Stimulated activated CD4-positive, alpha-beta T cell treated with anti-CD3 and anti-CD28 coated beads, Interleukin-4, amount 100 ng/mL, for 4 hours (primary cell): ENCODE measurements at regions not wholly inside any gene's neighbourhood (a gene's known extent, or its start where the extent isn't known, plus 50 kb on each side); places are given as distances from the start of the nearest gene placed in this dataset.
"Not testable (repeated sequence)": the region's sequence is repeated elsewhere in the genome, so short reads cannot be mapped to it uniquely, and the experiment has no call there.

Source experiments
- DNase-seq, 2 experiments: peaks; one replicate each; pipeline ENCODE4 v3.0.0-alpha.2; 2020

DNA sequence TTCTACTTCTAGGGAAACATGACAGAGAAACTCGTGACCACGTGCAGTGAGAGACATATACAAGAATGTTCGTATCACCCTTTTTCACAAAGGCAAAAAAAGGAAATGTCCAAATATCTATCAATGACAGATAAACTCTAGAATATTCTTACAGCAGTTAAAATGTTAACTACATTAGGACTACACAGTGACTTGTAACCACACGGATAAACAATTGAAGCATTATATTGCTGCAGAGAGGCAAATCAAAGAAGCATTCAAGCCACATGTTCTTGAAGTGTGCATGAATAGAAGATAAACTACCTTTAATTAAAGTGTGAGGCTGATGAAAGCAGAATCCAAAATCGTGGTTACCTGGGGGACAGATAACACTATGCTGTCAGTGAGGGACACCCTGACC is 935.3 kb upstream of the KLHL29 start:
- DNase-seq = no peak

DNA sequence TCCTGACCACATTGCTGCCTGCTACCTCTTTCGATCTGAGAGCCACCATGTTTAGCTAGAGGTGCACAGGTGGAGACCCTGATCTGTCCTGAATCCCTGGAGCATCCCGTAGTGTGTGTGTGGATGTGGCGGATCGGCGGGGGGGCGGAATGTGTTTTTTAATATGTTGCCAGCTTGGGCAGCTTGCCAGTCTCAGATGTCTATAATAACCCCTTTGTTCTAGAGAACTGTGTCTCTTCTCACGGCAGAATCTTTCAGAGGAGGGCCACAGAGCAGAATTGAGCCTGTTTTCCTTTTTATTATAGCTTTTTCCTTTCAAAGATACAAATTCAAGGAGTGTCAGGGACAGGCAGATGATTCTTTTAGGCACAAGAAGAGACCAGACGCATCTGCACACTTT is 934.1 kb upstream of the KLHL29 start:
- DNase-seq = no peak

DNA sequence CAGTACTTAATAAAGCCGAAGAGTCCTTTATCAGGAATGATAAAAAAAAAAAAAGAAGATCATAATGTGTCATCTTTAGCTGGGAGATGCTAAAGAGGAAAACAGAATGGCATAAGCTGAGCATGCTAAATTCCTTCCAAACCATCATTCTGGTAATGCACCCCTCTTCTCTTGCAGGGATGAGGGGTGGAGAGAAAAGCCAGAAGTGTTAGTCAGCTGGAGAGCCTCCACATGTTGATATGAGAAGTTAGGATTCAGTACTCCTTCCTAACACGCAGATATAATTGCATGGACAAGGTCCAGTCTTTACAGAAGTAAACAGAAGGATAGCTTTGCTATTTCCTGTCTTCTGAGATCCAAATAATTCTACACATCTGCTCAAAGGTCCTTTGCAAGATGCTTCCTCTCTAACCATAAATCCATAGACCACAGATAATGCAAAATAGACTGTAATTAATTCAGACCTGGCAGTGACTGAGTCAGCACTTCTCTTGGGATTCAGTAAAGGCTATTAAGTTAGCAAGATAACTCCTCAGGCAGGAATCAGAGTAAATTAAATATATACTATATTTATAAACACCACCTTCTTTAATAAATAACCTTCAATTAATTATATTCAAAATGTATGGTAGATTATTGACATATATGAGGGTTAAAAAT is 930.0 kb upstream of the KLHL29 start:
- DNase-seq = no peak

DNA sequence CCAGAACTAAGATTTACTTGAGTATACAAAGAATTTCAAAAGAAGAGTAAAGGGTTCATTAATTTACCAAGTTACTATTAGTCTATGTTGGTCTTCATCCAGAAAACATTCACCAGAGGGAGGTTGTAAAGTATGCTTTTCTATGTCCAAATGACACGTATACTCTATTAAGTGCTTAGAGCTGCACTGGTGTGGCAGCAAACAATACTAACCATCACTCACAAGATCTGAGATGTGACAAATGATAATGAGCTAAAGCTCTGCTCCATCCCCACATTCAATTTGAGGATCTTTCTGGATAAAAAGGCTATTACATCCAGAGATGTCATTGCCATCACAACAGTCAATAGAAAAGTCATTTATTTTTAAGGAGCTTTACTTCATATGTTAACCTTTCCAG is 926.5 kb upstream of the KLHL29 start:
- no peak for DNase-seq

DNA sequence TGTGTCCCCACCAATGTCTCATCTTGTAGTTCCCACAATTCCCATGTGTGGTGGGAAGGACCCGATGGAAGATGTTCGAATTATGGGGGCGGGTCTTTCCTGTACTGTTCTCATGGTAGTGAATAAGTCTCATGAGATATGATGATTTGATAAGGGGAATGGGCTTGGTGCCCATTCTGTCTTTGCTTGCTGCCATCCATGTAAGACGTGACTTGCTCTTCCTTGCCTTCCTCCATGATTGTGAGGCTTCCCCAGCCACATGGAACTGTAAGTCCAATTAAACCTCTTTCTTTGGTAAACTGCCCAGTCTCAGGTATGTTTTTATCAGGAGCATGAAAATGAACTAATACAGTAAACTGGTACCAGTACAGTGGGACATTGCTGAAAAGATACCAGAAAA is 909.9 kb upstream of the KLHL29 start:
- not testable (repeated sequence) for DNase-seq

DNA sequence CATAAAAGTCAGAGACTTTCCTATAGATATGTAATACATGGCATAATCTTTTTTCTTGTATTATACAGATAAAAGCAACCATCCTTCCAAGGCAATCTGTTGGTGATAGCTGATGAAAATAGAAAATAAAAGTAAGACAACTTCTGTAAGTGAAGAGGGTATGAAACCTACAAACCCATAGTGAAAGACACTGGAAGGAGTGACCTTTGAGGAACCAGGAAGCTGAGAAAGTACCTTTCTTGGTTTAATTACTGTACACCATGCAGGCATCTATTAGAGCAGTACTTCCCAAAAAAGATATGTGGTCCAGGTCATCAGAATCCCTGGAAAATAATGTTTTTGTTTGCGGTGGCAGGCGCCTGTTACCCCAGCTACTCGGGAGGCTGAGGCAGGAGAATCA is 906.6 kb upstream of the KLHL29 start:
- DNase-seq = no peak

DNA sequence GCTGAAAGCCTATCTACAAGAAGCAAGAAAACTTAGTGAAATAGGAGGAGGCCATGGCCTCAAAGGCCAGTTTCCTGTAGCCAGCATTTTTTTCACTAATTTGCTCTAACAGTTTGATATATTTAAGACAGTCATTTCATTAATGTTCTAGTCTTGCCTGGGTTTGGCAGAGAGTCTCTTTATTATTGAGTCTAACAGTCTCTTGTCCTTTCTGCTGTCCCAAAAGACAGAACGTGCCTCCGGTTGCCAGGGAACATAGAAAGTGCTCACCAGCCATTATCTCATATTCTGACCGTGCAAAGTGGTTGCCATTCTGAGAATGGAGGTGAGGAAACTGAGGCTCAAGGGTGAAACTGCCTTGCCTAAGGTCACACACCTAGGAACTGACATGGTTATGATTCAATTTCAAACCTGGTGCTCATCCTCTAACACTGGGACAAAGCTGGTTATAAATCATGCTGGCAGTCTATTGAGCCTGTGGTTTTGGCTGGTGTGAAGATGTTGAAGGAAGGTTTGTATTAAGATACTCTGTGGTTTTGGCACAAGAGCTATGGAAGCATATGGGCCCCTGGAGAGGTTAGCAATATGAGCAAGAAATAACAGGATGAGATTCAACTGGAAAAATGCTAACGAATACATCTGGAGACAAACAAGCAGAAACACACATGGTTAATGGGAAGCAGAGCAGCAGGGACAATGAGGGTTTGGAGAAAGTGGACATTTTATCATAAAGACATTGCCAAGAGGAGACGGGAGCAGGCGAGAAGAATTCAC is 903.3 kb upstream of the KLHL29 start:
- no peak for DNase-seq

DNA sequence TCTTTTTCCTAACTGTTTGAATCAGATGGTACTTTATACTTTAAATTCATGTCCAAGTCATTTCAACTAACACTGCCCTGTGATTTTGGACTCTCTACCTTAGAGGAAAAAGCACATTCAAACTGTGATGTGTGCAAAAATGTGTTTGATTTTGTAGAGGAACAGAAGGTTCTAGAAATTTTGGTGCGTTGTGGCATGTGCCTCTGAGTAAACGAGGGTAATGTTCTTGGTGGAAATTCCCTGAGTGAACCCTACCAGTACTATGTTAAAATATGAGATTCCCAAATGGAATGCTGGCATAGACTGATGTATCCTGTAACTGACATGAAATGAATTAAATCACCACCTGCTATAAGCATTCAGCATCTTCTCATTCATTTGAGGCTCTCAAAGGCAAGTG is 901.9 kb upstream of the KLHL29 start:
- DNase-seq = no peak

DNA sequence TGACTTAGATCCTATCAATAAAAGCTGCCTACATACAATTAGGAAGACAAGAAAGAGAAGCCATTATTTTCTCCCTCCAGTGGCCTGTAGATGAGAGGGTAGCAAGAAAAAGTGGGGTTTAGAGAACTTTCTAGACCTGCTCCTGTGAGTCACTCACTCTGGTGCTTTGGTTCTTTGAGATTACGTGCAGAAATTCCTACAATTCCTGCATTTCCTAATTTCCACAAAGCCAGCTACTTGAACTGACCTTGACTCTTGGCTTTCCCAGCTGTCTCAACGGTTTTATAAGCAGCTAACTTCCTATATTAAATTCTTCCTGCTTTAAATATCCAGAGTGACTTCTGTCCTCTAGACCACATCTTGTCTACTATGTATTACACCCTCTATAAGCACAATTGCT is 899.5 kb upstream of the KLHL29 start:
- DNase-seq = no peak

DNA sequence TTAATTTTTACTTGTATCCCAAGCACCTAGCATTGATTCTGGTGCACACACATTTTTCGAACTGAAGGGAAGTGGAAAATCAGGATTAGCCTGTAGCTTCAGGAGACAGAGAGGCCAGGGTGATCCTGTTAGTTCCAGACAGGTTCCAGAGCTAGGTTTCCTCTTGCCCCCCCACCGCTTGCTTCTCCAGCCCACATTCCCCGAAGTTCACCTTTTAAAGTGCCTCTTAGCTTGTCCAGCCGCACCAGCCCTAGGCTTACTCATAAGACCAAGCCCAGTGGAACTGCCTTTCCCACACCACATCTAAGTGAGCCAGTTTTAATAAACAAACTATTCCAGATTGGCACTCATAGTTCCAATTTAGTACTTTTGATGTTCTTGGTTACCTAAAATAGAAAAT is 898.6 kb upstream of the KLHL29 start:
- no peak for DNase-seq

DNA sequence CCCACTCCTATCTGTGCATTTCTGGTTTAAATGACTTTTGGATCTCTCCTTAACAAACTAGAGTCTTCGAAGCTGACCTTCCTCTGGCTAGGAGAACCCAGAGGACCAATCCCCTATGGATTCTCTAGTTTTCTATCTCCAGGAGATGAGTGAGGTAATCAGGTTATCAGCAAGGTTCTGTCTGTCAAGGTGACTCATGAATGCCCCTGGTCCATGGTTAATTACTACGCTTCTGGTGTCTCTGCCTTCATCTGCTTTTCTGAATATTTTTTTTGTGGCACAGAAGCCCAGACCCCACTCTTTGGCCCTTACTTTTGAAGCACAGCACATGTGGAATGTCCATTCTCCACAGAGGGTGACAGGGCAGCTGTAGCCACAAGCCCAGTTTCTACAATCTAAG is 897.9 kb upstream of the KLHL29 start:
- no peak for DNase-seq

DNA sequence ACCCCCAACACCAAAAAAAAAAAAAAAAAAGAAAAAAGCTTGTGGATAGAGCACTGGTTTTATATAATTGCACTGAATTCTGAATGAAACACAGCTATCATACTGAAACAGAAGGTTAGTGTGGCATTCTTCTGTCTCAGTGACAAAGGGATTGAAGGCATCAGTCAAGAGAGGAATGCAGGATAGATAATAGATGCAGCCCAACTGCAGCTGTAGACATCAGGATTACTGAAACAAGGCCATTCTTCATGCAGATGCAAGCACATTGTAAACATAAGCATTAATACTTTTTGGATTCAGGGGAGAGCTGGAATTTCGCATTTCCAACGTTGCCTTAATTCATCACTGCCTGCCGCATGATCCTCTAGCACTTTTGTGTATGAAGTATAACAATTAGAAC is 897.4 kb upstream of the KLHL29 start:
- no peak for DNase-seq

DNA sequence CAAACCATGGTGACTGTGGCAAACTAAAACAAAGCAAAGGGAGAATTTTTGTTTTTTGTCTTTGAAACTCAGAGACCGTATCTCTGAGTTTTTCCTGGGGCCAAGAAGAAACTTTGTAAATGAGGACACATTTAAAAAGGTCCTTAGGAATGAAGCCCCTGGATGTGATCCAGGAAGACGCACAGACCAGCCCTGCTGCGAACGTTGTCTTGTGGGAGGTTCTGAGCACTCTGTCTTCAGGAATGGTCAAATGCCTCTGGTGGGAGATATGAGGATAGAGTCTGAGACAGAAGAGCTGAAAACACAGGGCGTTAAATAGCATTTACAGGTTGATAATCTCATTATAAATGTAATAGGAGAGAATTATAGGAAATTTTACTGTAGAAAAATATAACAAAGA is 893.5 kb upstream of the KLHL29 start:
- DNase-seq = no peak

DNA sequence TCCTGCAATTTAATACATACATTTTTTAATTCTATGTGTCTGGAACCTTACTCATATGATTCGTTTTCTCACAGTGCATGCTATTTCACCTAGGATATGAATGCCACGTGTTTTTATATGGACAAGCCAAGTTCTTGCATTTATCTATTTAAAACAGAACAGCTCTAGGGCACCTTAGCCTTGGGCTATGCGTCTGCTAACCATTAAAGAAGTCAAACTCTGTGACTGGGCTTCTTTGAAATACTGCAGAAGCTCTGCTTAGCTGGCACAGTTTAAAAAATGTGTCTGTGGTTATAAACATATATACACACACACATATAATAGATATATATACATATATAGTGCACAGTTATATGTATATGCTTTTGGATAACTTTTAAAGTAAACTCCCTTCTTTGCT is 890.8 kb upstream of the KLHL29 start:
- DNase-seq = no peak

DNA sequence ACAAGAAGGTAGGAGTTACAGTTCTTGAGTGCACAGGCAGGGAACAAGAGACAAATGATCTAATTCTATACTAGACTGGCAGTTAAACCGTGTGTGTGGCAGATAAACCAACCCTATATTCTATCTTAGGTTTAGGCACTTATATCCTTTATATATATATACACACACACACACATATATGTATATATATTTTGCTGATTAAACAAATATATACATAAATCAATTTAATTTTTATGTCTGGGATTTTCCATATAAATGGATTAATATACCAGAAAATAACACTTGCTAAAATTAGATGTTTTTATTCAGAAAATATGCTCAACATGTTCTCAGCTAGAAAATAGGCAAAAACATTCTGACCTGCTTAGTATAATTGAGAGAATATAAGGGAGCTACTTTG is 887.9 kb upstream of the KLHL29 start:
- no peak for DNase-seq

DNA sequence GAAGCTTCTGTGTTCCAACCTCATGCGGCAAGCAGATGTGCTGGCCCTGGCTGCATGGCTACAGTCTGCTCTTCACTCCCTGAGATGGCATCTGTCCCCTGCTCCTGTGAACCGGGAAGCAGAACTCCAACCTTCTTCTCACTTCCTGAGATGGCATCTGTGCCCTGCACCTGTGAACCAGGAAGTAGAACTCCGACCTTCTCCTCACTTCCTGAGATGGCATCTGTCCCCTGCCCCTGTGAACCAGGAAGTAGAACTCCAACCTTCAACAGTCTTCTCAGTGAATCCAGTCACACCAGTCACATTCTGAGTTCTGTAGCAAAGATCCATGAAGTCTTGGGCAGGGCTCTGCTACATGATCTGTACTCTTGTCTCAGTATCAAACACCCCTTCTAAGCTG is 887.2 kb upstream of the KLHL29 start:
- no peak for DNase-seq

DNA sequence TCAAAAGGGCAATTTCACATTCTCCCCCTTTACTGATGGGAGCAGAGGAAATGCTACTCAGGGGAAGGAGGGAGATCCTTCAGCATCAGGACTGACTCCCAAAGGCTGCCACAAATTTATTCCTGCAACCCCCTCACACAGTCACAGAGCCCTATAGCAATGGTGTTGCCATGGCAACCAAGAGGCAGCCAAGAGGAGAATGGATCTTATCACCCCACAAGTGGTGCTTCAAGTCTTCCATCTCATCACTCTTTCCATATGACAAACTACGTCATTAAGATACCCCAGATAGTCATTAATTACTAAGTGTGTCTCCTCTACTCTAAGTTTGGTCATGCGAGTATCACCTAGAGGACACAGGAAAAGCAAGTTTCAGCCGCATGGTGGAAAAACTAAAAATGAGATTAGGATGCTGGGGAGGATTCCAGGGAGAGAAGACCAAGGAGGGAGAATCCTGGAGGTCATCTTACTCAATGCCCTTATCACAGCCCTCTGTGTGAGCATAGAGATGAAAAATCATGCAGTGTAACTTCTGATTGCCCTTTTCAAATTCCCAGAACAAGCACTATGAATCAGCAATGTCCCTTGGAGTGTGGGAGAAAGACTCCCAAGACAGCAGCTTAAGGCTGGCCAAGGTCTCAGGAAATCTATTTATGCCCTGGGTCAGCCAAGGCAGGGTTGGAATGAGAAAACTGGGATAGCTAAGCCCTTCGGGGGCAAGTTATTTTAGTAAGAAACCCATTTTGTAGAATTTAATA is 885.7 kb upstream of the KLHL29 start:
- no peak for DNase-seq

DNA sequence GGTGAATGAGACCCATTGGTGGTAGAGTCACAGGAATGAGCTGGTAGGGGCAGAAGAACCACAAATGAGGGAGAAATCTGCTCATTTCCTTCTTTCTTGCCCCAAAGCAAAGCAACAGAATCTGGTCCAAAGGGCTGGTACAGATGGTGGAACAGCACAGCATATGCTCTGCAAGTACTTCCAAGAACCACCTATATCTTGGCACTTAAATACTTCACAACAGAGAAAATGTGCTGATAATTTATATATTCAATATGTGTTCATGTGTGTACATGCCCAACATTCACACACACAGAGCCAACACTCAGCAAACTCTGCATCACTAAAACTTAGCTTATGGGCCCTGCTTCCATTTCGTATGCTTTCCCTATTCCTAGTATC is 884.4 kb upstream of the KLHL29 start:
- no peak for DNase-seq

DNA sequence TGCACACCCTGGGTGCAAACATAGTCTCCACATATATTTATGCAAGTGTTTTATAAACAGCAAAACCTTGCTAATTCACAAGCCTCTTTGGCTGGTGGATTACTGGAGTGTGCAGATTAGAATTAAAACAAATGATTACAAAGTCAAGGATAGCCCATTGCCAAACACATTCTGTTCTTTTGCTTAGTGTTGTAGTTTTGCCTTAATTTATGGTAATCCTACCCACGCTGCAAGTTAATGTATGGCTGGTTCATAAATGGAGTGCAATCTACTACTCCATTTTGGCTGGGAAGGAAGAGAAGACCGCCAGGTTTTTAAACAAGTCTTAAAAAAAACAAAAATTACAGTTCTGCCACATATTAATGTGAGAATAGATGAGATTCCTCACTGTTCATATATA is 883.1 kb upstream of the KLHL29 start:
- no peak for DNase-seq

DNA sequence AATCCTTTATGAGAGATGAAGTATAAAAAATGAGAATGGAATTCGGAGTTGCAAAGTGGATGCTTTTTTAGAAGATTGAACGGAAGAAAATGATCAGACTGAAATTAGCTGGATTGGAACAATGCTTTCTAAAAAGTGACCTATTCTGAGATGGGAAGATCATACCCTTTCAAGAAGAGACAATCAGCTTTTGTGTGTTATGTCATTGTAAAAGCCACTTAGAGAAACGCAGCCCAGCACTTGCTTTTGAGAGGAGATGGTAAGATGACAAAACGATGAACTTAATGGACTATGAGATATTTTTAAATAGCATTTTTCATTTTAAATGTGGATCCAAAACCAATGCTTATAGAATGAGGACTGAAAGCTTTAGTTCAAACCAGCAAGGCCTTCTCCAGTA is 871.4 kb upstream of the KLHL29 start:
- no peak for DNase-seq

DNA sequence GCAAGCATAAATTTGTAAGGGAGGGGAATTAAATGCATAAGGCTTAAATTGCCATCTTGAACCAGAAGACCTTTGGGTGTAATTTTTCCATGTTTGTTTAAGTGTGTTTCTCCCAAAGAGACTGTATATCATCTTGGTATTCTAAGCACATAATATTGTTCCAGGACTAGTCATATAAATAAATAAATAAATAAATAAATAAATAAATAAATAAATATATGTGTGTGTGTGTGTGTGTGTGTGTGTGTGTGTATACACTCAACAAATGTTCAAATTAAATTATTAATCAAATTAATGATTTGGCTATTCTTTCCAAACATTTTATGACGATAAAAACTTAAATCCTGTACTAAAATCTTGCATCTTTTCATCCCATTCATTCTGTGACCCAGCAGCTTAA is 867.8 kb upstream of the KLHL29 start:
- no peak for DNase-seq

DNA sequence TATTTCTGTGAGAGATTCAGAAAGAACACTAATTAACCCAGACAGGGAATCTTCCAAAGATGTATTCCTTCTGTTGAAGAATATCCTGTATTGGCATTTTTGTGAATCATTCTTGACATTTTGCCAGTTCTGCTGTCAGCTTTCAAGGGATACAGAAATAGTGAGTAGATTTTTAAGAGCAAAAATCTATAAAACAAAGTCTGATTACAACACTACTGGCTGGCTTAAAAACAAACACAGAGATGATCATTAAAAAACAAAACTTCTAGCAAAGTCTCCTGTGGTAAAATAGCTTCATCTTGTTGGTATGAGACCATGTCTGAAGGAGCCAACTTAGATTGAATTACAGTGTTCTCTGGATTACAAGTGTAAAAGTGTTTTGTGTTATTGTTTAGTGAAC is 866.3 kb upstream of the KLHL29 start:
- DNase-seq = no peak

DNA sequence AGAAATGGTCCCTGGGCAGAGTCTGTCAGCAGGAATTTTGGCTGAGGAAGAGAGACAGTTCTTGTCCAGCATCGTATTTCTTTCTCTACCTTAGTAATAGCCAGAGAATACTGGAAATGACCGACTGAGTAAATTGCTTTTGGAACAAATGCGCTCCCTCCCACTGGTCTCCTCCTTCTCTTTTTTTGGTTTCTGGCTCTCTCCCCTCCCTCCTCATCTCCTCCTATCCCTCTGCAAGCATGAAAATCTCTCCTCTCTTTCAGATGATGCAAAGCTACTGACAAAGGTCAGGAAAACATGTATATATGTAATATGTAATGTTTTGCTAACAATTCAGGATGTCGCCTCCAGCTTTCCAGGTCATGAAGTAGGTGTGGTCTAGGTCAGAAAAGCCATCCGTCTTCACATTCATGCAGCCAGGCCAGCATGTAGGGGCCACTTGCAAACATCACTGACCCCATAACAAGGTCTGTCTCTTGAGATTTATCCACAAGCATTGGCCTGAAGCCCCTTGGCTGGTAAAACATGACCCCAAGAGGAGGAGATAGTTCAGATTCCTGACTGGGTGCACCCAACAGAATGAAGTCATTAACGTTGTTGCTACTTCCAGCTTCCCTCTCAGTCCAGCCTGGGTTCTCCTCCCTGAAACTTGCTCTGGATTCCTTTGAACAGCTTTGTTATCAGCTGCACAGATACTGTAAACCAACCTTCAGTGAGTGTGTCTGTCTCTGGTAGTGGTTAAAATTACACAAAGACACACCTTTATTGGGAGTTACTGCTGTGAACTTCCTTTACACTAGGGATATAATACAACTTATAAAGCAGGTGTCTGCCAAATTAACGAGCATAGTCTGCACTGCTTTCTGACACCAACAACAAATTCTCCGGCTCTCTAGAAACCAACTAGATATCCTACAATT is 864.4 kb upstream of the KLHL29 start:
- DNase-seq = no peak
